ENCODE measurements at regions not wholly inside any gene's neighbourhood (a gene's known extent, or its start where the extent isn't known, plus 50 kb on each side); places are given as distances from the start of the nearest gene placed in this dataset.

GRCh38 chr4:140243278-140243753 lies 89.3 kb upstream of the MAML3 start:
- Histone ChIP-seq H3K27ac (peak overlapping the region; percentile 38 to 65 (median 57)), H3K36me3 (no peaks in the 10 kb centered on the region), H3K4me3 (no peak overlapping the region), H3K27me3 (no peaks in the 10 kb centered on the region), H3K9me3 (no peaks in the 10 kb centered on the region), H3K4me1 (peaks cover 20 to 28% (median 23%) of the 10 kb centered on the region in 4 donors)
- TF ChIP-seq, protein P1, sequence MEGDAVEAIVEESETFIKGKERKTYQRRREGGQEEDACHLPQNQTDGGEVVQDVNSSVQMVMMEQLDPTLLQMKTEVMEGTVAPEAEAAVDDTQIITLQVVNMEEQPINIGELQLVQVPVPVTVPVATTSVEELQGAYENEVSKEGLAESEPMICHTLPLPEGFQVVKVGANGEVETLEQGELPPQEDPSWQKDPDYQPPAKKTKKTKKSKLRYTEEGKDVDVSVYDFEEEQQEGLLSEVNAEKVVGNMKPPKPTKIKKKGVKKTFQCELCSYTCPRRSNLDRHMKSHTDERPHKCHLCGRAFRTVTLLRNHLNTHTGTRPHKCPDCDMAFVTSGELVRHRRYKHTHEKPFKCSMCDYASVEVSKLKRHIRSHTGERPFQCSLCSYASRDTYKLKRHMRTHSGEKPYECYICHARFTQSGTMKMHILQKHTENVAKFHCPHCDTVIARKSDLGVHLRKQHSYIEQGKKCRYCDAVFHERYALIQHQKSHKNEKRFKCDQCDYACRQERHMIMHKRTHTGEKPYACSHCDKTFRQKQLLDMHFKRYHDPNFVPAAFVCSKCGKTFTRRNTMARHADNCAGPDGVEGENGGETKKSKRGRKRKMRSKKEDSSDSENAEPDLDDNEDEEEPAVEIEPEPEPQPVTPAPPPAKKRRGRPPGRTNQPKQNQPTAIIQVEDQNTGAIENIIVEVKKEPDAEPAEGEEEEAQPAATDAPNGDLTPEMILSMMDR (IDR thresholded peaks at IDR 0.05), result no peak
- TF ChIP-seq POLR2A (IDR thresholded peaks at IDR 0.05), result peak in 1 of 4 donors; percentile 19
- WGBS, 2 donors, result 12 to 26% methylated on average over 7 of the region's 7 CpGs
- ATAC-seq (ENCODE audit: low FRiP score in 2 of 2), result peak in 1 of 2 donors; percentile 55
- DNase-seq, result peak in 1 of 2 donors; percentile 69

DNA sequence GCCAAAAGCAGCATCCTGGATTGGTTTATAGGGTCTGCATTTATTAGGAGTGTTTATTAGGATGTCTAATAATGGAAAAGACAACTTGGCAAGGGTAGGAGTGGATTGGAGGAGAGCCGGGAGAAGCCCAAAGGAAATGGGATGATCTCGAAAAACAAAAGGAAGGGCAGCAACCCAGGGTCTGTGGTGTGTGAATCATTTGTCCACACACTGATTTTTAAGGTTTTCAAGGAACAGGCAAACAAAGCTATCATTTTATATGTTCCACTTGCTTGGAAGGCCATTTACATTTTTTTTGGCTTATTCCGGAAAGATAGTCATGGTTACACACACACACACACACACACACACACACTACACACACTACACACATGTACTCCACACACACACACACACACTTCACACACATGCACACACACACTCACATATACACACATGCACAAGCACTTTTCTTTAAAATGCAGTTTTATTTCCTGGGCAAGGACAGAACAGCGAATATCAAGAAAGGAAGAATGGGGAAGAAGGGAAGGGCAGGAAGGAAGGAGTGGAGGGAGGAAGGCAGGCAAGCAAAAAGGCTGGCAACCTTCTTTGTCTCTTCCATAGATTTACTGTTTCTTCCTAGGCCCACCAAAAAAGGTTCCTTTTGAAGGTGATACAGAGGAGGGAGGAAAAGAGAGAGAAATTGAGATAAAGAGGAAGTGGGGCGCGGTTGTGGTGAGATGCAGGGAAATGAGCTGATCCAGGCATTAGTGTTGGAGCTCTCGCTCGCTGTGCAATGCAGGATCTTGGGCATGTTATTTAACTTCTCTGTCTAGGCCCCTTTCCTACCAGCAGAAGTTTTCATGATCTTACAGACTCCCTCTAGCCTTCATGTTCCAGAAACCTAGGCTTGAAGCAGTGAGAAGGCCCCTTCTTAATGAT lies 88.6 kb upstream of the MAML3 start:
- peak overlapping the region; percentile 38 to 65 (median 57) for H3K27ac ChIP-seq
- DNase-seq (peak in 1 of 2 donors; percentile 58), ATAC-seq (ENCODE audit: low FRiP score in 2 of 2) (no peak)
- H3K4me3 ChIP-seq, result no peak overlapping the region
- no peaks in the 10 kb centered on the region for H3K36me3 ChIP-seq
- H3K4me1 ChIP-seq, result peaks cover 27 to 35% (median 30%) of the 10 kb centered on the region in 4 donors
- 58 to 61% methylated on average over 8 of the region's 8 CpGs for WGBS, 2 donors
- no peaks in the 10 kb centered on the region for H3K9me3 ChIP-seq
- TF ChIP-seq EP300 (IDR thresholded peaks at IDR 0.05) (no peak), POLR2AphosphoS5 (IDR thresholded peaks at IDR 0.05) (no peak)
- TF ChIP-seq, protein P1 (IDR thresholded peaks at IDR 0.05), result no peak
- no peaks in the 10 kb centered on the region for H3K27me3 ChIP-seq

DNA sequence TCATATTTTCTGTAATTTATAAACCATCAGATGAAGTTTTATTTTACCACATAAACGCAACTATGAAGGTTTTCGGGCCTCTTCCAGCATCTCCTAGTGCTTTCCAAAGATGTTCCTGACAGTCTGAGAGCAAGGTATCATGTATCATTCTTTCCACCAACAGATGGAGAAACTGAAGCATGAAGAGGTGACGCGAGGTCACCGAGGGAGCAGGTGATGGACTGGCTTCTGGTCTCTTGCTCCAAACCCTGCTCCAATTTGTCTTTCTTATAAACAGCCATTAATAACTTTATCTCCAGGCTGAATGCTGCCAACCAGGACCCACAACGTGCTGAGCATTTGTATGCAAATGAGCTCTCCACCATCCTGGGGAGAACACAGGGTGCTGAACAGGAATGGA lies 86.3 kb upstream of the MAML3 start:
- whole genome bisulfite sequencing, 2 donors, result 89% methylated on average over 6 of the region's 6 CpGs
- DNase-seq (no peak), ATAC-seq (ENCODE audit: low FRiP score in 2 of 2) (no peak)
- Histone ChIP-seq H3K27me3 (no peaks in the 10 kb centered on the region), H3K4me1 (peaks cover 35 to 45% (median 39%) of the 10 kb centered on the region in 4 donors), H3K4me3 (no peak overlapping the region), H3K9me3 (no peaks in the 10 kb centered on the region), H3K36me3 (no peaks in the 10 kb centered on the region), H3K27ac (no peak overlapping the region)
- TF ChIP-seq EP300 (IDR thresholded peaks at IDR 0.05), result no peak
- TF ChIP-seq, protein P1 (IDR thresholded peaks at IDR 0.05), result no peak
- no peak for TF ChIP-seq POLR2A (IDR thresholded peaks at IDR 0.05)
- TF ChIP-seq POLR2AphosphoS5 (IDR thresholded peaks at IDR 0.05), result no peak

GRCh38 chr4:140239311-140239710 lies 85.3 kb upstream of the MAML3 start:
- H3K27ac ChIP-seq, result no peak overlapping the region
- H3K4me3 ChIP-seq, result no peak overlapping the region
- H3K4me1 ChIP-seq, result peaks cover 35 to 45% (median 39%) of the 10 kb centered on the region in 4 donors
- H3K36me3 ChIP-seq, result no peaks in the 10 kb centered on the region
- no peak for DNase-seq
- 87 to 94% methylated on average over 7 of the region's 7 CpGs for WGBS, 2 donors
- ATAC-seq (ENCODE audit: low FRiP score in 2 of 2), result no peak
- no peaks in the 10 kb centered on the region for H3K27me3 ChIP-seq
- TF ChIP-seq POLR2AphosphoS5 (IDR thresholded peaks at IDR 0.05) (no peak), EP300 (IDR thresholded peaks at IDR 0.05) (no peak)
- TF ChIP-seq, protein P1 (IDR thresholded peaks at IDR 0.05), result no peak
- no peaks in the 10 kb centered on the region for H3K9me3 ChIP-seq
